Astrocyte of the hippocampus (primary cell): ENCODE measurements at regions not wholly inside any gene's neighbourhood (a gene's known extent, or its start where the extent isn't known, plus 50 kb on each side); places are given as distances from the start of the nearest gene placed in this dataset.
"Not testable (repeated sequence)": the region's sequence is repeated elsewhere in the genome, so short reads cannot be mapped to it uniquely, and the experiment has no call there.

Source experiments
- DNase-seq: peaks from one replicate; pipeline ENCODE4 v3.0.0; 2011; ENCODE audit warnings: low read depth, low spot score

DNA sequence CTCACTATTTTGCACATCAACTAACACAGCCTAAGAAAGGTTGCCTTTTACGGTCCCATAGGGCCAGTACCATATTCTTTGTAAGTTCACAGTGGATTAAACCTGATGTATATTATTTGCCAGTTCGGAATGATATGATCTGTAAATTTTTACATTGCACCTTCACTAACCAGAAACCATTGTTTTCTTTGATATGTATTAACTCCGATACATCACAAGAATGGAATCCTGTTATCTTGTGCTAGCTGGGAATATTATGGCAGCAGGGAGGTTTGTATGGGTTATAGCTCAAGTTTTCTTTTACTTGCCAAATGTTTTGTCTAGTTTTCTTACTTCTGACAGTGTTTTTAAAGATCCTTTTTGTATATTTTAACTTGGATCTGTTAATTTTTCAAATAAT lies 51.4 kb upstream of the S1PR1 start:
- DNase-seq = peak; percentile 40

DNA sequence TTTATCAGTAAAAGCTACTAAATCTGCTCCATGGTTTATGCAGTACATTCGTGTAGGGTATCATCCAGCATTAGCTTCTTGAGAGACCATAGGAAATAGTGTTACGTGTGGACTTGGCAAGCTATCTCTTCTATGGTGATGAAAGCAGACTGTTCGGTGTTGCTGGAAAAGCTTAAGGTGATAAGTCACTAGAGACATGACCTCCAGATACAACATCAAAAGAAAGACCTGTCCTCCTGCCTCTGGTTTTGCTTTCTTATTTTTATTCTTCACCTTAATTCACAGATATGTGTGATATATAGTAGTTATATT lies 53.5 kb upstream of the S1PR1 start:
- DNase-seq = no peak

DNA sequence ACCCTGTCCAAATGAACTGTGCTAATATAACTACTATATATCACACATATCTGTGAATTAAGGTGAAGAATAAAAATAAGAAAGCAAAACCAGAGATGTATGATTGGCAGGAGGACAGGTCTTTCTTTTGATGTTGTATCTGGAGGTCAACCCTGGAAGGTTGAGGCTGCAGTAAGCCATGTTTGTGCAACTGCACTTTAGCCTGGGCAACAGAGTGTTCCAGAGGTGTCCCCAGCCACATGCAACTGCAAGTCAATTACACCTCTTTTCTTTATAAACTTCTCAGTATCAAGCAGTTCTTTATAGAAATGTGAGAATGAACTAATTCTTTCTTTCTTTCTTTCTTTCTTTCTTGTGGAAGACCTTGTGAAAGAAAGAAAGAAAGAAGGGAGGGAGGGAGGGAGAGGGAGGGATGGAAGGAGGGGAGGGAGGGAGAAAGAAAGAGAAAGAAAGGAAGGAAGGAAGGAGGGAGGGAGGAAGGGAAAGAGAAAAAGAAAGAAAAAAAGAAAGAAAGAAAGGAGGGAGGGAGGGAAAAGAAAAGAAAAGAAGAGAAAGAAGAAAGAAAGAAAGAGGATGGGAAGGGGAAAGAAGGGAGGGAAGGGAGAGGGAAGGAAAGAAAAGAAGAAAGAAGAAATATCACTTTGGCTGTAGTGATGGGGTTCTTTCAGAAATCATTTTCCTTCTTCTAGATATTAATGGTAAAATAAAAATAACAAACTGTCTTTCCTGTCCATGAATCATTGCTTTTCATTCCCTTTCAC lies 54.0 kb upstream of the S1PR1 start:
- DNase-seq = no peak

DNA sequence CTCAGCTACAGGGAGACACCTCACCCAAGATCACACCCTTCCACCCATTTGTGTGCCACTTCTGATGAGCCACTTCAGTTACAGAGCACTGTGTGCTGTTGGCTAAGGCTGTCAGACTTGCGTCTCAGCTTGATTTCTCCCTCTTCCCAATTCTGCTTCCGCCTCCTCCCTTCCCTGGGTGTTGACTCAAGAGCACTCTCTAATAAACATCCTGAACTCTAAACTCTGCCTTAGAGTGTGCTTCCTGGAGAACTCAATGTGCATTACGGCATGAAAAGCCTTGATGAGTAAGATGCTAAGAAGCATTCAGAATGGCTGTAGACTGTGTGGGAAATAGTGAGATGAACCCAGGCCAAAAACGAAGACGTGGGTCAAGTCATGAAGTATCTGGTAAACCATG lies 54.9 kb upstream of the S1PR1 start:
- DNase-seq = no peak

DNA sequence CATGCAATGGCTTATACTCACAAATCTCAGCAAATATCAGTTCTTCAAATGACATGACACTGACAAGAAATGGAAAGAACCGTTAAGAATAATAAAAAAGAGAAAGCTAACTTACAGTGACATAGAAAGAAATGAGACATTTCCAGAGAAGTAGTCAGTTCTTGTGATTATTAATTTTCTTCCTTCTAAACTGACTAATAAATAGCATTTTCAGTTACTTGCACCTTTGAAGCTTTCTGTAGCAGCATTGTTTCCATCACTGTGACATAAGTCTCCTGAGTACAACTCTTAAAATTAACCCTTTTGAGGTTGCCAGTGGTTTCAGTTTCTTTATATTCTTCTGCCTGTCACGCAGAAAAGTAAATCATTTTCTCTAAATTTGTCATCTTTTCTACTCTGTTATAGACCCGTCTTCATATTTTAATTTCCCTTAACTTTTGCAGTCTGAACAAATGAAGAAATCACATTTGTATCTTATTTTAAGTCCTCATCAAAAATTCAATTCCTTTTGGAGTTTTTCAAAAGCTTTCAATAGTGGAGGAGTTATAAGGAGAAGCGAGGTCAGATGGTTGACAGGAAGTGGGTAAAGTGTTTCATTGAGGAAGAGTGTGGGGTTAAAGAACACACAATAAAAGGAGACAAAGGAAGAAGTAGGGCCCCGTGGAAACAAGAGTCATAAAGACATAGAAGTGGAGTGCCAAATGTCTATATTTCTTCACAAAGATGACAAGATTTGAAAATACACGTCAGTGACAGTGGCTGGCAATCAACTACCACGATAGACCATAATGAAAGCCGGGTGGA lies 57.9 kb upstream of the S1PR1 start:
- DNase-seq = no peak

DNA sequence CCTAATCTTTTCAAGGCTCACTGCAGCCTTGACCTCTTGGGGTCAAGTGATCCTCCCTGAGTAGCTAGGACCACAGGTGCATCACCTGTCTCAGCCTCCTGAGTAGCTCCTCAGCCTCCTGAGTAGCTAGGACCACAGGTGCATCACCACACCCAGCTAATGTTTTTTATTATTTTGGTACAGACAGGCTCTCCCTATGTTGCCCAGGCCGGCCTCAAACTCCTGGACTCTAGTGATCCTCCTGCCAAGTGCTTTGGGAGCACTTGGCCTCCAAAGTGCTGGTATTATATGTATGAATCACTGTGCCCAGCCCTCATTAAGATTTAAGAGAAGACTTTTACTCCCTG lies 58.5 kb upstream of the S1PR1 start:
- no peak for DNase-seq

DNA sequence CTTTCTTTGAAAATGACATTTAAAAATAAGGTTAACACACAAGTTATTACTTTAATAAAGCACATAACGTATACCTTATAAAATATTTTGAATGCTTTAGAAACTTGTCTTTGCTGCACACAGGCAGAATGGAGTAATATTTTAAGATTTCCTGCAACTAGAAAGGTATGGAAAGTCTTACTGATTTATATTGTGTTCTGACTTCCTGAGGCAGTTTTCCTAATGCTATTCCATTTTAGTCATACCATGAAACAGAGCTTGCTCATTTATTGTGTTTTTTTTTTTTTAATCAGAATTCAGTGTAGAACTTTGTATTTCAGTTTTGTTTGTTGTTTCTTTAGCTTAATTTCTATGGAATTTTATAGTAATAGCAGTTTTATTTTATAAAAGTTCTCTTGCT lies 60.9 kb upstream of the S1PR1 start:
- DNase-seq = no peak

DNA sequence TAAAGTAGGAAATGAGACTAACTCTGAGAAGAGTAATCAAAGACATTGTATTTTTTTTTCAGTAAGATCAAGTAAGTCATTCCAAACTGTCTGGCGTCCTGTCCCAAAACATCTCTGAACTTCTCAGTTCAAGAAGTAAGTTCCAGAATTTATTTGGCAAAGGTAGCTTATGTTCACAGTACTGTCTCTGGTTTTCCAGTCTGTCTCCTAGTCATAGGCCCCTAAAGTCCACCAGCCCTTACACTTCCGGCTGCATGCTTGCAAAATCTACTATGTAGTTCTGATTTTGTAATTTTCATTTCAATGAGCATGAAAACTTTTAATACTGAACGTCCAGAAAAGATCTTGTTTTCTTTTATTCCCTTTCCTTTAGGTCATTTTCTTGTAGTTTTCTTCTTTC lies 61.4 kb upstream of the S1PR1 start:
- no peak for DNase-seq

DNA sequence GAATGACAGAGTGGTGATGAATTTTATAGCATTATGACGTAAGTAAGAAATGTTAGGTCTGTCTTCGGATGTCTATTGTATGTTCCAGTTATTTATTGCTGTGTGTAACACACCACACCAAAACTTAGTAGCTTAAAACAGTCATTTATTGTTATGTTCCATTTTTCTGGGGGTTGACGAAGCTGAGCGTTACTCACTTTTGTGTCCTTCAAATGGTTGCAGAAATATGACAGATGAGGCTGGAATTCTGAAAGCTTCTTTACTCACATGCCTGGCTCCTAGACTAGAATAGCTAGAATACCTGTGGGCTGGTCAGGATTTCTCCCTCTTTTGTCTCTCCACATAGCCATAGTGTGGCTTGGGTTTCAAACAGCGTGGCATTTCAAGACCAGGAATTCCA lies 62.1 kb upstream of the S1PR1 start:
- peak; percentile 92 for DNase-seq

DNA sequence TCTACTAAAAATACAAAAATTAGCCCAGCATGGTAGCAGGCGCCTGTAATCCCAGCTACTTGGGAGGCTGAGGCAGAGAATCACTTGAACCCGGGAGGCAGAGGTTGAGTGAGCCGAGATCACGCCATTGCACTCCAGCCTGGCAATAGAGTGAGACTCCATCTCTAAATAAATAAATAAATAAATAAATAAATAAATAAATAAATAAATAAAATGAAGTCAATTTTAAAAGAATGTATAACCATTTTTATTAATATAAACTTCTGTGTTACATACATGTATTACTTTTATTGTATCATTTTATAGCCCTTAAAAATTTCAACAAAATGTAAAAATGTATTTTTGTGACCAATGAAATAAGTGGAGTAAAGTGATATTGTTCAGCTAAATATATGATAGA lies 62.5 kb upstream of the S1PR1 start:
- DNase-seq = not testable (repeated sequence)

DNA sequence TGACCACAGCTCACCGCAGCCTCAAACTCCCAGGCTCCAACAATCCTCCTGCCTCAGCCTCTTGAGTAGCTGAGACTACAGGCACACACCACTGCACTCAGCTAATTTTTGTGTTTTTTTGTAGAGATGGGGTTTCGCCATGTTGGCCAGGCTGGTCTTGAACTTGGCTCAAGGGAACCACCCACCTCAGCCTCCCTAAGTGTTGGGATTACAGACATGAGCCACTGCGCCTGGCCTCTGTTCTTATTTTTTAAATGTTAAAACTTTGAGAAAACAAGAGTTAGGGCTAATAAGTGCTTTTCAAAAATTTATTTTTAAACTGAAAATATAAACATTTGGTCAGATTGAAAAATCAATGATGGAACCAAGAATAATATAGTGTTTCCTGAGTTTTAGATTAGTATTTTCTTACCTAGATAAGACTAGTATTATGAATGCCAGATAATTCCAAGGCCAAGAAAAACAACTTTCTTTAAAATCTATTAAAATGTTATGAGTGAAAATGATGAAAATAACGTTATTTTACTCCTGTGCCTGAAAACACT lies 66.2 kb upstream of the S1PR1 start:
- no peak for DNase-seq

DNA sequence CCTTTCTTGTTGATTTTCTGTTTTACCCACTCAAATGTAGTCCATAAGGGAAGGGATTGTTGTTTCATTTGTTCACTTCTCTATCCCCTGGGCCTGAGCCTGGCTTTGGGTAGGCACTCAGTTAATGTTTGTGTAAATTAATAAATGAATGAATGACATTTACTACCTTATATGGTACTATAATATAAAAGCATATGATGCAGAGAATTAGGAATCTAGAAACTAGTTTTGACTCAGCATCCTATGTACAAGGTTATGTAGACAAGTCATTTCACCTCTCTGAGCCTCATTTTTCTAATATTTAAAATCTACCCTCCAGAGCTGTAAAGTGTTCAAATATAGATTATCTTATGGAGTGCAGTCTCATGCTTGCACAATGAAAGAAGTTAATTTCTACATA lies 68.9 kb upstream of the S1PR1 start:
- no peak for DNase-seq

DNA sequence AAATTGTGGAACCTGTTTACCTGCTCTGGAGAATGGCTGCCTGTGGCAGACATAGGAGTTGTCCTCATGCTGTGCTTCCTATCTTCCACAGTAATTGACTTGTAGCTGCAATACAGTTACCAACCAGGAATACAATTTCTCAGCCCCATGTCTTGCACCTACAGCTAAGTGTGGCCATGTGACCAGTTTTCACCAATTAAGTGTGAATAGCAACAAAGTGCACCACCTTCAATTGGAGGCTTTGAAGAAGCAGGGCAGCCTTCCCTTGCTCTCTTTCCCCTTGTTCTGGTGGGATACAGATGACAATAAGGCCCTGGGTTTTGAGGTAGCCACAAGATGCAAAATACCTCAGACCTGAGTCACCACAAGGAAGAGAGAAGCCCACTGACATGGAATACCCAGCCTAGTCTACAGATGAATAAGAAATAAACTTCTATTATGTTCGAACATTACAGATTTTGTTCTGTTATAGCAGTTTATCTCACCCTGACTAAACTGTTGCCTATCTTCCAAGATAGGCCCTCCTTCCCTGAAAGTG lies 70.2 kb upstream of the S1PR1 start:
- DNase-seq = peak; percentile 50

DNA sequence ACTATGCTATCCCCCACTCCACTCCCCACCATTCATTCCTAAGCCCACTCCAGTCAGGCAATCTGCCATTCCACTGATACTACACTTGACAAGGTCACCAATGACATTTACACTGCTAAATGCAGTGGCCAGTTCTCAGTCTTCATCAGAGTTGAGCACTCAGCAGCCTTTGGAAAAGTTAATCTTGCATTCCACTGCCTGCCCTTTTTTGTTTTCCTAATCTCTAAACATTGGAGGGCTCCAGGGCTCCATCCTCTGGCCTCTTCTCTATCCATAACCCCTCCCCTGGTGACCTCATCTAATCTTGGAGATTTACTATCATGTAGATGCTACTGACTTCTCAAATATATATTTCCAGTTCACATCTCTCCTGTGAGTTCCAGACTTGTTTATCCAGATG lies 70.9 kb upstream of the S1PR1 start:
- no peak for DNase-seq

DNA sequence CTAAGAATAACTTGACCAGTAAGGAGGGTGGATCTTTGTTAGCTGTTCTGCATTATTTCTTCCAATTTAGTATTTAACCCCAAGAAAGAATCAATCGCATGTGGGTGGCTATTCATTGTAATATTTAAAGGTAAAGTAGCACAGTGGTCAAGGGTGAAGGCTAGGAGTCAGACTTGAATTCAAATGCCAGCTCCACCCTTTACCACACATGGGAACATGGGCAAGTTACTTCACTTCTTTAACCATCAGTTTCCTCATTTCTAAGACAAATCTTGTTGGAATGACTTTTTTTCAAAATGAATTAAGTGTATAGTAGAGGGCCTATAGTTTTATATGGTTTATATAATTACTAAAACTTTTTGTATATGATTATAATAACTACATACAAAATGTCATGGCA lies 71.3 kb upstream of the S1PR1 start:
- DNase-seq = no peak

DNA sequence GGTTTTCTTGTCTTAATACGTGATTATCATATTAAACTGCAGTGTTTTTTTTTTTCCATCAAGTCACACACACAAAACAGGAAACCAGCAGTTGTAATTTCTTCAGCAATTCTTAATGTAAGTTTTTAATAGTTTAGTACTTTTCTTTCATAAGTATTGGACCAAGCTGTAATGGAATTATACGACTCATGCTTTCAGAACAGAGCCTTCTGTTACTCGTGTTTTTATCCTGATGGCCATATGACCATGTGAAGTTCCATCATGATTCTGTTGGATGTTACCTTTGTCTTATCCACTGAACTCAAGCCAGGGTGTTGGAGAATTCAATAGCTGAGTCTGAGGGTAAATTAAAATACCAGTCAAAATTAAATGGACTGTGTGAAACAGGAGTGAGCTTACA lies 72.0 kb upstream of the S1PR1 start:
- no peak for DNase-seq

DNA sequence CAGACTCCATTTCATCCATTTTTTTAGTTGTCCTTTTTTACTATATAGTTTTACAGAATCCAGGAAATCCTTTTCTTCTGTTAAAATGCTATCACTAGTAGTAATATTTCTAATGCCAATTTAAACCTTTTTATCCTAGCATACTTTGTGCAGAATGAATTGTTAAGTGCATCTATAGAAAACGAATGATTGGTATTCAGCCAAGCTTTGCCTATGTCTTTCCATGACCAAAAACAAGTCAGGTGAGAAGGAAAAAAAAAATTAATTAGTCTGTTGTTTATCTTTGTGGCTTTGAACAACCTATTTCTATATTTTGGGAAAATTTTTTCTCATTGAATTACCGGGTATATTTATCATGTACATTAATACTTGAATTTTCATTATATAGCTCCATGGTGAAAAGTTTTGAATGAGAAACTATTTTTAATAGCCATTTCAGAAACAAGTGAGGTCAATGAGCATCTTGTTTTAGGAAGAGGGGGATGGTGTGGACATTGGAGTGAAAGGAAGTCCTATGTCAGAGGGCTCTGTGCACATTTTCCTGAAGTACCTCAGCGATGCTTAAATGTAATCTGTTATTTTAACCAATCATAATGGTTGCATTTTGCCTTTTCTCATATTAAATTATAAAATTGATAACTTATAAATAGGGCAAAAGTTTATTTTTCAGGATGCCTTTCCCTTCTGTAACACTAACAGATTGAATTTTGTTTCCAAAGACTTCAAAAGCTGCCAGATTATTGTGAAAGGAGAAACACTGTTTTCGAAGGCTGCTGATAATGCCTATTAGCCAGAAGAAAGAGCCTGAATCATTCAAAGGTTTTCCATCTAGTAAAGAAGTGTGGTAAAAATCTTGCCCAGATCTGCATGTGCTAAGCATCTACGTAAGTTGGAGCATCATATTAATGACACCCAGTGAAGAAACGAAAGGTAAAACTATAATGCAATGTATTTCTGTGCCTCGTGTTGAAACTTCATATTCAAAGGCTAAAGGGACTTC lies 73.8 kb upstream of the S1PR1 start:
- no peak for DNase-seq

DNA sequence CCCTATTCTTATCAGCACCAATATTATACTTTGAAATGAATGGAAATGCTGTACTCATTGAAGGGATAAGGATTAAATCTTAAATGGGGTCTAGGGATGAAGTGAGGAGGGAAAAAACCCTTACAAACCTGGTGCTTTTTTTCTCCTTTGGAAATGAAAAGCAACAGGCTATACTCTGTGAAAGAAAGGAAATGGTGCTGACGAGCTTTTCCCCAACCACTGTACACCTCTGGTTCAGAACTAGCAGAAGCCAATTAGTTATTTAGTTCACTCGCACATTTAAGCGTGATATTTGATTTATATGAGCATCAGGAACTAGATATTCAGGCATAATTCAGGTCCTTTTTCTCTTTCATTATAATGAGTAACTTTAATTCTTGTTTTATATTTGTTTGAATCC lies 74.5 kb upstream of the S1PR1 start:
- no peak for DNase-seq

DNA sequence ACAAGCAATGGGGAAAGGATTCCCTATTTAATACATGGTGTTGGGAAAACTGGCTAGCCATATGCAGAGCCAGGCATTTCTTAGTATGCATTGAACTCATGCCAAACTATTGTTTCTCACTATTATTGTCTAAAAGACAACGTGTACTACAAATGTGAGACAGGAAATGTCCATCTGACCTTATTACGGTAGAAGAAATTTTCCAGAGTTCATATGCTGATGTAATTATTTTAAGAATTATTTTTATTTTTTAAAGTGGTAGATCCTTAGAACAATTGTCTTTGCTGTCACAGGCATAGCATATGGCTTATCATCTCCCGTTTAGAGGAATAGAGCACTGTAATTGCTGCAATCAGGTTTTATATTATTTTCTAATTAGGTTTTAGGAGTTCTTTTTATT lies 75.2 kb upstream of the S1PR1 start:
- no peak for DNase-seq

DNA sequence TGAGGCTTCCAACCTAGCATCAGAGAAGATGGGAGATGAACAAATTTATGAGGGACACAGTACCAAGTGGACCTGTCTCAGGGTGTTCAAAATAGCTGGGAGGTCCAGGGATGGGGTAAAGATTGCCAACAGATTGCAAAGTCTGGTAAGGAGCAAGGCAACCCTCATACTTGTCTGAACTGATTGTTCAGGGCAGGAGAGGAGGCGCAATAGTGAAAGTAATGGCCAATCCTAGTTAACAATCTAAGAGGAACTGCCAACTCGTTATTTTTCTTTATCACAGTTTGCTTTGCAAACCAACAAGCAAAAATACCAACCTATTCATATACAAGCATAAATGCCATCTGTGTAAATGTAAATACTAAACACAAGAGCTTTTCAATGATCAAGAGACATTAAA lies 78.4 kb upstream of the S1PR1 start:
- no peak for DNase-seq

DNA sequence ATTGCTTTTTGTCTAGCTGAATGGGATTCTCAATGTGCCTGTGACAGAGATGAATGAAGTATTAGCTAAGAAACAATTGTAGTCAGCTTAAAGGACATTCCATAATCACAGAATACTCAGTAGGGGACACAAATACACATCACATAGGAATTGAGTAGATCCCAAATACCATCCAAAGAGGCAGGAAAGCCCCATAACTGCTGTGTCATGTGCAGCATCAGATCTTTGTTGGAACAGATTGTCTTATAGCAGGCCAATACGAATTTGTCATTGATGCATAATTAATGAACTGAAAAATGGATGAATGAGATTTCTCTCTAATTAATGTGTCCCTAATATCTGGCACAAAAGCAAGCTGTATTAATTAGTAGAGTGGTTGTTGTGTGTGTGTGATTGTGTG lies 82.3 kb upstream of the S1PR1 start:
- peak; percentile 27 for DNase-seq

DNA sequence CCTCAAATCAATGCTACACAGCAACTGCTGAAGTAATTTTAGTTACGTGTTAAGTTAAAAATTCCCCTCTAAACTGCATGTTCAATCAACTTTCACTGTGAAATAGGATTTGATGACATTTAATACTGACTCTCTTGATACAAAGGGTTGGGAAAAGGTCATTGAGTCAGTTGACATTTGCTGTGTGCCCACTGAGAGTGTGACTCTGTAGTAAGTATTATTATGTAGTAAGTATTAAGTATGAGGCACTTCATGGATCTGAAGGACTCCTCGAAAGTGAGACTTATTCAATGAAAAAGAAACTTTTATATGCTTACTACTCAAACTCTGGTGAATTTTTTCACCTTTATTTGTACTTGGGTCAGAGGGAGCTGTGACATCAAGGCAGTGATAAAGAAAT lies 83.1 kb upstream of the S1PR1 start:
- no peak for DNase-seq
